OCI-LY1 (cell line): ENCODE measurements at regions not wholly inside any gene's neighbourhood (a gene's known extent, or its start where the extent isn't known, plus 50 kb on each side); places are given as distances from the start of the nearest gene placed in this dataset.

Source experiments
- H2AFZ ChIP-seq: fragments of 200-600 bp; sonication (generic), shearing (Covaris generic); 2 replicates; pipeline ENCODE4 v1.6.0; 2014; ENCODE audit warnings: antibody characterized with exemption, mild to moderate bottlenecking, low read length
- H3F3A ChIP-seq: fragments of 200-600 bp; sonication (generic), shearing (Covaris generic); 2 replicates; pipeline ENCODE4 v1.6.0; 2014; ENCODE audit warnings: mild to moderate bottlenecking, antibody characterized with exemption, low read length, moderate library complexity; ENCODE audit not compliant: insufficient read depth
- H3K27ac ChIP-seq: fragments of 200-600 bp; sonication (generic); 2 replicates; pipeline ENCODE4 v1.5.1; 2014; ENCODE audit warnings: low read length, mixed run types, mild to moderate bottlenecking, low read depth; ENCODE audit not compliant: poor library complexity, severe bottlenecking
- H3K27me3 ChIP-seq: fragments of 200-600 bp; sonication (generic); 2 replicates; pipeline ENCODE4 v1.6.0; 2014; ENCODE audit warnings: antibody characterized with exemption, mild to moderate bottlenecking, low read length, moderate library complexity; ENCODE audit not compliant: insufficient read depth
- H3K36me3 ChIP-seq: fragments of 200-600 bp; sonication (generic); 2 replicates; pipeline ENCODE4 v1.6.1; 2014; ENCODE audit warnings: mild to moderate bottlenecking, antibody characterized with exemption, low read length, moderate library complexity, mixed read lengths; ENCODE audit not compliant: insufficient read depth
- H3K4me1 ChIP-seq: fragments of 200-600 bp; sonication (generic); 2 replicates; pipeline ENCODE4 v1.5.1; 2014; ENCODE audit warnings: mild to moderate bottlenecking, low read length, moderate library complexity; ENCODE audit not compliant: insufficient read depth, severe bottlenecking
- H3K4me2 ChIP-seq: fragments of 200-600 bp; sonication (generic), shearing (Covaris generic); 2 replicates; pipeline ENCODE4 v1.6.1; 2014; ENCODE audit warnings: low read length
- H3K4me3 ChIP-seq: fragments of 200-600 bp; sonication (generic); 2 replicates; pipeline ENCODE4 v1.5.1; 2014; ENCODE audit warnings: low read length, low read depth, mild to moderate bottlenecking, mixed read lengths; ENCODE audit not compliant: poor library complexity, severe bottlenecking
- H3K79me2 ChIP-seq: fragments of 200-600 bp; shearing (Covaris generic); 2 replicates; pipeline ENCODE4 v1.6.1; 2016; ENCODE audit warnings: mixed run types, low read length, mixed read lengths; ENCODE audit not compliant: insufficient read depth
- H3K9ac ChIP-seq: fragments of 200-600 bp; sonication (generic), shearing (Covaris generic); 2 replicates; pipeline ENCODE4 v1.6.1; 2014; ENCODE audit warnings: mild to moderate bottlenecking, low read length, mixed read lengths
- H3K9me2 ChIP-seq: fragments of 200-600 bp; sonication (generic), shearing (Covaris generic); 2 replicates; pipeline ENCODE4 v1.6.1; 2014; ENCODE audit warnings: low read depth, mild to moderate bottlenecking, low read length, mixed read lengths
- H3K9me3 ChIP-seq: fragments of 200-600 bp; shearing (Covaris generic); 2 replicates; pipeline ENCODE4 v1.6.1; 2014; ENCODE audit warnings: low read length, mixed read lengths
- H4K20me1 ChIP-seq: fragments of 200-600 bp; sonication (generic), shearing (Covaris generic); 2 replicates; pipeline ENCODE4 v1.6.0; 2016; ENCODE audit warnings: mild to moderate bottlenecking, low read length; ENCODE audit not compliant: insufficient read depth
- CTCF ChIP-seq: fragments of 200-600 bp; sonication (generic), shearing (Covaris generic); IDR thresholded peaks from 2 replicates; pipeline ENCODE4 v1.5.1; 2017; ENCODE audit warnings: mild to moderate bottlenecking, antibody characterized with exemption, low read length, moderate library complexity, mixed read lengths
- EZH2 ChIP-seq: fragments of 200-600 bp; sonication (generic), shearing (Covaris generic); IDR thresholded peaks from 2 replicates; pipeline ENCODE4 v1.8.0; 2017; ENCODE audit warnings: borderline replicate concordance, mixed run types, mild to moderate bottlenecking, antibody characterized with exemption, low read length, moderate library complexity, mixed read lengths

- TF ChIP-seq EZH2 (no peak), CTCF (no peak)
- no peaks in the 10 kb centered on the region for H4K20me1 ChIP-seq
- H3K4me1 ChIP-seq, result no peaks in the 10 kb centered on the region
- no peak overlapping the region for H3K27ac ChIP-seq
- H3K4me3 ChIP-seq, result no peak overlapping the region
- no peak overlapping the region for H2AFZ ChIP-seq
- no peaks in the 10 kb centered on the region for H3F3A ChIP-seq
- H3K9ac ChIP-seq, result no peak overlapping the region
- no peak overlapping the region for H3K4me2 ChIP-seq
- H3K27me3 ChIP-seq, result no peaks in the 10 kb centered on the region
- H3K36me3 ChIP-seq, result no peaks in the 10 kb centered on the region
- H3K79me2 ChIP-seq, result no peaks in the 10 kb centered on the region
- no peaks in the 10 kb centered on the region for H3K9me2 ChIP-seq
- no peaks in the 10 kb centered on the region for H3K9me3 ChIP-seq
These were observed 696.5 kb upstream of the MIS18BP1 start for GRCh38 chr14:45949479-45949878.

GRCh38 chr14:45947830-45948229 lies 694.8 kb upstream of the MIS18BP1 start:
- Histone ChIP-seq H3F3A (no peaks in the 10 kb centered on the region), H3K9me2 (no peaks in the 10 kb centered on the region), H3K79me2 (no peaks in the 10 kb centered on the region), H2AFZ (no peak overlapping the region), H3K9me3 (no peaks in the 10 kb centered on the region), H3K27ac (no peak overlapping the region), H4K20me1 (no peaks in the 10 kb centered on the region), H3K9ac (no peak overlapping the region), H3K36me3 (no peaks in the 10 kb centered on the region), H3K4me3 (no peak overlapping the region), H3K4me2 (no peak overlapping the region), H3K27me3 (no peaks in the 10 kb centered on the region), H3K4me1 (no peaks in the 10 kb centered on the region)
- TF ChIP-seq EZH2 (no peak), CTCF (no peak)

- no peak for TF ChIP-seq CTCF
- no peak for TF ChIP-seq EZH2
- no peaks in the 10 kb centered on the region for H4K20me1 ChIP-seq
- no peak overlapping the region for H3K4me3 ChIP-seq
- no peaks in the 10 kb centered on the region for H3K36me3 ChIP-seq
- no peaks in the 10 kb centered on the region for H3F3A ChIP-seq
- no peak overlapping the region for H3K27ac ChIP-seq
- H3K4me2 ChIP-seq, result no peak overlapping the region
- no peak overlapping the region for H2AFZ ChIP-seq
- H3K79me2 ChIP-seq, result no peaks in the 10 kb centered on the region
- H3K9me2 ChIP-seq, result no peaks in the 10 kb centered on the region
- H3K4me1 ChIP-seq, result no peaks in the 10 kb centered on the region
- no peaks in the 10 kb centered on the region for H3K27me3 ChIP-seq
- no peak overlapping the region for H3K9ac ChIP-seq
- H3K9me3 ChIP-seq, result no peaks in the 10 kb centered on the region
These were observed 693.2 kb upstream of the MIS18BP1 start for GRCh38 chr14:45946251-45946650.
